HuH-7 (cell line): ENCODE measurements at regions not wholly inside any gene's neighbourhood (a gene's known extent, or its start where the extent isn't known, plus 50 kb on each side); places are given as distances from the start of the nearest gene placed in this dataset.

Experiments
- DNase-seq: peaks from one replicate; pipeline ENCODE4 v3.0.0; 2011; ENCODE audit warnings: low spot score

DNA sequence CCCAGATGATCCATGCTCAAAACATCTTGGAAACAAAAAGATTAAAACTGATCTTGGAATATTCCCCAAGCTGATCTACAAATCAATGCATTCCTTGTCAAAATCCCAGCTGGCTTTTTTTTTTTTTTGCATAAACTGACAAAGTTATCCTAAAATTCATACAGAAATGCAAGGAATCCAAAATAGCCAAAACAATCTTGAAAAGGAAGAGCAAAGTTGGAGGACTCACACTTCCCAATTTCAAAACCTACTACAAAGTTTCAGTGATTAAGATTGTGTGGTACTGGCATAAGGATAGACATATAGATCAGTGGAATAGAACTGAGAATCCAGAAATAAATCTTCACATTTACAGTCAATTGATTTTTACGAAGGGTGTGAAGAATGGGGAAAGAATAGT, 306.8 kb upstream of the MGAT5 start:
- no peak for DNase-seq

DNA sequence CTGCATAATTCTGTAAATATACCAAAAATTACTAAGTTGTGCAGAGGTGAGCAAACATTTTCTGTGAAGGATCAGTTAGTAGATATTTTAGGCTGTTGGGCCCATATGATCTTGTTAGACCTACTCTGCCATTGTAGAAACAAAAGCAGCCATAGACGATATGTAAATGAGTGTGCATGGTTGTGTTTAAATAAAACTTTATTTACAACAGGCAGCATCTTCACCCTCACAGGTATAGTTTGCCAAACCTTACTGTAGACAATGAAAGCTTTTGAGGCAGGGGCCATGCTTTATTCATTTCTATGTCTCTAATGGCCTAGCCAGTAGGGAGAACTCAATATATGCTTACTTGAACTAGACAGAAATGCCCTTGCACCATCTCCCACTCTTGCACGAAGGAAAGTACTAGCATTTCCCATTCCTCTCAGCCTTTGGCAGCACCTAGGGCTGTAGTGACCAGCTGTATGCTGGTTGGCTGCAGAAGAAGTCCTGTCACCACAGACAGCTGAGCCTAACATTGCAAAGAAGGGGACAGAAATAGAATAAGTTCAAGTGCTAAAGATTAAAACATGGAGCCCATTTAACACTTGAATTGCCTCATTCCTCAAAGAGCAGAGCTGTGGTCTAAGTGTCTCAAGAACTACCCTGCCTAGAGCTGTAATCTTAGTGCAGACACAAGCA, 305.1 kb upstream of the MGAT5 start:
- DNase-seq = no peak

DNA sequence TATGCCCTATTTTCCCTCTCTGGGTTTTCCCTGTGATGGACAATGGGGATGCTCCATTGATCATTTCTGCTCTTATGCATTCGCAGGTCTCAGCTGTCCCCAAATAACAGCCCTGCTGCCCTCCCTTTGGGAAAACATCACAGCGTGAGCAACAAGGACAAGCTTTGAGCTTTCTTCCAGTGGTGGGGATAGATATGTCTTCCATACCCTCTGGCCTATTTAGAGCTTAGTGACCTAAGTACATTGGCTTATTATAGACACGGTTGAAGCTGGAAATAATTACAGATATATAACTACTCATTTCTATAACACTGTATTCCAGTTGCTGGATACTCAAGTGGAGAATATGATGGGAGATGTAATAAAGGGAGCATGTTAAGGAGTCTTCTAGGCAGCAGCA, 304.3 kb upstream of the MGAT5 start:
- no peak for DNase-seq

DNA sequence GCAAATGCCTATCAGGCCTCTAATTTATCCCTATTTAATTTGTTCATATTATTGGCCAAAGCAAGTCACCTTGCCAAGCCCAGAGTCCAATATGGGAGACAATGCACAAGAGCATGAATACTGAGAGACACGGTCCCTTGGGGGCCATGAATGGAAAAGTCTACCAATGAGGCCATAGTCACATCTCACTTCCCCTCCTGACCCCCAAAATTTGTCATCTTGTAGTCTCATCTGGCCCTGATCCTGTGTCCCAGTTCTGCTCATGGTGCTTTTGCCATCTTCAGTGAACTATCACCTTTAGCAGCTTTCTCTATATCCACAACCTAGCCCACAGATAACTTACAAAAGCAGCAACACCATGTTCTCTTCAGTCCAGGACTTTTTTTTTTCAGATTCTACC, 302.7 kb upstream of the MGAT5 start:
- DNase-seq = no peak

DNA sequence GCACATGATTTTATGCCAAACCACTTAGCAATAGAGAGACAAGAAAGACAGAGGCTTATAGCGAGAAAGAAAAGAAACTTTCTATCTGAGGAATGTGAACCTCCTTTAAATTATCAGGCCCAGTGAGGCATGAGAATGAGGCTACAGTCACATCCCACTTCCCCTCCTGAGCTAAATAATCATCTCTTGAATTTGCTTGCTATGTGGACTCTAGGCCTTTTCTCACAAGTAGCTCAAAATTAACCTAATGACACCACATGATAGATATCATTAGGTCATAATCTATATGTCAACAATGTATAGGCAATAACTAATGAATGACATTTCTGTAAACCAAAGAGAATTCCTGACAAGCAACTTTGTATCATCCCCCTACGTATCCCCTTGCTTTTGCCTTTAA, 301.5 kb upstream of the MGAT5 start:
- DNase-seq = no peak

DNA sequence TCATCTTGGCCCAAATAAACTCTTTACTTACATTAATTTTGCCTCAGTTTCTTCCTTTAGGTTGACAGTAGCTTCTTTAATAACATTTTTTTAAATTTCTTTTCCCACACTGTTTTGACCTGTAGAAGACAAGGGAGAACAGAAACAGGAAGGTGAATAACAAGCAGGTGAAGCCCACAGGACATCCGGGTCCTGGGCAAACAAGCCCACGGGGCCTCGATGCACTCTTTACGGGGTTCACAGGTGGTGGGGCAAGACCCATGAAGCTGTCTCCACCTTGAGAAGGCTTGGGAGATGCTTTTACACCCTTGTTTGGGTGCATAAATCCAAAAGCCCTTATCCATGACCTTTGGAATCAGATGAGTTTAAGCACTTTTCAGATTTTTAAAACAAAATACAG, 301.0 kb upstream of the MGAT5 start:
- DNase-seq = no peak

DNA sequence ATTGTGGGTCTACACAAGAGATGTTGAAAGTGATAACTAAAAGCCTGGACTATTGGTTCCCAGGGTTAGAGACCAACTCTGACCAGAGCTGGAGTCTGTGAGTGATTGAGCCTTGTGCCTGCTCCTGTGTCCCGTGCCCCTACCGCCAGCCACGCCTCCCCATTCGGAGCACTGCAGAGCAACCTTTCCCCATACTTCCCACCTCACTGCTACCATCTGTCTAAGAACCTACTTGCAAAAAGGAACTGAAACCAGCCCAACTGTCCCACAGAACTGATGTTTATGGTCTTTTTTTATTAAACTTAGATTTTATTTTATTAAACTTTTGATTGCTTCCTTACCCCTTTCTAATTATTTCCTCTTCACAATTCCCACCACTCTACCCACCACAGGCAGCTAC, 300.3 kb upstream of the MGAT5 start:
- DNase-seq = no peak

DNA sequence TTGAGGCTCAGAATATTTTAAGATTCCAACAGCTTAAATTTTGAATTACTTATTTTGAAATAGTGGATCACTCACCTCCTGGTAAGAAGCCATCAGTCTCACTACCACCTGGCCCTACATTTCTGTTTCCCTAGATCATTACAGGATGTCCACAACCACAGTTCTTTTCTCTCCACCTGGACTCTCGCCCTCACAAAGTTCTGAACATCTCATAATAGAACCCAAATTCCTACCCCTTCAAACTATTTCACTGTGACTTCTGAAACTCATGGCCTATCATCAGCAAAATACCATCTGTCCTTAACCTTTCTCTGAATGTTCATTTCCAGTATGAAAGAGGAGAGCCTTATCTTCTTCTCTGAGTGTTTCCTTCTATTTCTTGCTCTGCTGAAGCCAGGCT, 299.2 kb upstream of the MGAT5 start:
- no peak for DNase-seq

DNA sequence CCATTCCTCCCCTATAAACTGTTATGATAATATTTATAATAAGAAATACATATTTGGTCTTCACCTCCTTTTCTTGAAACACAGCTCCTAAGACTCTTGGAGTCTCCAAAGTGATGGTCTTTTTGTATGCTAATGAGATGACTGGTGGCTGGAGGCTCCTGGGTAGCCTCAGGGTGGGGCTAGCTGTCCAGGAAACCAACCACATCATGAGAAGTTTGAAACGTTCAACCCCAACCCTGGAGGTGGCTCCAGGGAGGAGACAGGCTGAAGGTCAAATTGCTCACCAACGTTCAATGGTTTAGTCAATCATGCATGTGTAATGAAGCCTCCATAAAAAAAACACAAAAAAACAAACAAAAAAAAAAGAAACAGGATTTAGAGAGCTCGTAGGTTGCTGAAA, 298.7 kb upstream of the MGAT5 start:
- no peak for DNase-seq

DNA sequence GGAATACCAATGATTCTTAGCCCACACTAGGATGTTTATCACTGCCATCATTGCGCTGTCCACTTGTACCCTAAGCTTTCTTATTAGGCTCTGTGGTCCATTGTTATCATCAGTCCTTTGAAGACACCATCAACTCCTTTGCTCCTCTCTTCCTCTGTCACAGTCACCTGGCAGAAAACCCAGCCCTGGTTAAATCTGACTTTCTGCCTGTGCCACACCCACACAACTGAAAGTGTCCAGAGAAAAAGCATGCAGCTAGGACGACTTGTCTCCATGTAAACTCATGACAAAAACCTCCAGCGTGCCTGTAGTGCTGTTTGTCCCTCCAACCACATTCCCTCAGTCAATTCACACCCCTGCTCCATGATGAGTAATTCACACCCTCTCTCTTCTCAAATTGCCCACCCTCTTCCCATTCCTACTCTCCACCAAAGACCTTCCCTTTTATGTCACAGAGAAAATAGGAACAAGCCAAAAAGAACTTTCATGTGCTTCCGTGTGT, 297.4 kb upstream of the MGAT5 start:
- DNase-seq = no peak

DNA sequence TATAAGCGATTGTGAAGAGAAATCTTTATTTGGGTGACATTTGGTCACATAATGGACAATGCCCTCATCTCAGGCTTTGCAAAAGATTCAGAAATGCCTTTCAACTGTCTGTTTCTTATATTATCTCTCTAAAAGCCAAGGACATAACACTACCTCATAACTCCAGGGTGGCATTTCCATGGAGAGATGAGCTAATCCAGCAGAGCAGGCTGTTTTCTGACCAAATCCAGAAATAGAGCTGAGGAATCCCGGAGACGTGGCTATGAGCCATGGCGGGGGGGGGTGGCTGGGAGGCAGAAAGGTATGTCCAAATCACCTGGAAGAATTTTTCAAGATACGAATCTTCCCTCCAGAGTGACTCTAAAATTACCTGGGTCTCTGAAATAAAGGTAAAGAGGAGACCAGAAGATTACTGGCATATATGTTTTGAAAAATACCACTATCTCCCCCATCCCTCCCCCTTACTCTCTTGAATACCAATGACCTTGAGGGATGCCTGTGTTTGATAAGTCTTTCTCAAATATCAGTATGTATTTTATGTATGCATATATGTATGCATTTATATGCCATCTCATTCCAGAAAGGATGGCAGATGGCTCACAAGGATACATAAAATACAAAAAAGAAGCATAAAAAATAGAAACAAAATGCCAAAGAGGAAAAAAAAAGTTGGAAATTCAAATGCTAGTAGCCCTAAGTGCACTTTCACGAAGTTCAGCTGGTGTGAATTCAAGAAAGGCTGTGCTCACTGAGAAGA, 296.0 kb upstream of the MGAT5 start:
- no peak for DNase-seq

DNA sequence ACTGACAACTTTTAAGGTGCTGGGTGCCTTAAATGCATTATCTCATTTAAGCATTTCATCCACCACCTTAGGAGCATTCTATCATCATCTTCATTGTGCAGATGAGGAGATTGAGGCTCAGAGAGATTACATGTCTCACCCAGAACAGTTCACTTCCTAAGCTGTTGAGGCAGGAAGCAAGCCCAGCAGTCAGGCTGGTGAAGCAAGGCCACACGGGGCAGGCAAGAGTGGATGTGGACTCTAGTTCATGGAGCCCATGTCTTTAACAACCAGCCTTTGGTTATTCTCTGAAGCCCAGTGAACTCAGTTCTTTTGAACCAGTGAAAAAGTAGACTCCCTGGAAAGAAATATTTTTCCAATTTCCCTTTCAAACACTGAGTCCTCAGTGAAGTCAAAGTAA, 294.8 kb upstream of the MGAT5 start:
- no peak for DNase-seq

DNA sequence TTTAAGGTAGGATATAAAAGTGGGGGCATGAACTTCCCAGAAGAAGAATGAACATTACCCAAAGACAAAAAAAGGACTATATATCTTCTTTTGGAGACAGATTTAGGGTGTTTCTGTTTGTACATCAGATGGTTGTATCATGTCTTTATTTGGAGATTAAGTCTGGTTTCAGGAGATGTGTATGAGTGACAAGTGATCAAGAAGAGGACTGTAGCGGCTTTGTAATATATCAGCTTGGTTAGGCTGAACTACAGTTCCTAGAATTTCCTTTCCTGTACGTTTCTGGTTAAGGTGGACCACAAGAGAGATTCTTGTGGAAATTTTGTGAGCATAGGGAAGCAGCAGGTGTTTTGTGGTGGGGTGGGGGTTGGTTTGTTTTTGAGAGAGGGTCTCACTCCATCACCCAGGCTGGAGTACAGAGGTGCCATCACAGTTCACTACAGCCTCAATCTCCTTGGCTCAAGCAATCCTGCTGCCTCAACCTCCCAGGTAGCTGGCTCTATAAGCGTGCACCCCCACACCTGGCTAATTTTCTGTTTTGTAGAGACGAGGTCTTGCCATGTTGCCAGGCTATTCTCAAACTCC, 287.1 kb upstream of the MGAT5 start:
- no peak for DNase-seq

DNA sequence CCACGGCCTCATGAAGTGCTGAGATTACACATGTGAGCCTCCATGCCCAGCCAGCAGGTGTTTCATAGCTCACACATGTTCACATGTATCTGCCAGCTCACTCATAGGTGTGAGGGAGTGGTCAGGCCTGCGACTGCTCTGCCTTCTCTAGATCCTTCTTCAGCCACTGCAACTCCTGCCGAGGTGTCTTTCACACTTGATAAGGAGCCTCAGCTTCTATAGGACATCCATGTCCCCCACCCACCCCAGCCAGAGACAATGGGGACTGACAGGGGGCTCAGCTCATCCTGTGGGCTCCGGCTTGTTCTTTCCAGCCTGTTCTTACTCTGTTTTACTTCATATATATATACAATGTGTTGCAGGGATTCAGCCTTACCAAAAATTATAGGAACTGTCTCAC, 286.5 kb upstream of the MGAT5 start:
- DNase-seq = no peak

DNA sequence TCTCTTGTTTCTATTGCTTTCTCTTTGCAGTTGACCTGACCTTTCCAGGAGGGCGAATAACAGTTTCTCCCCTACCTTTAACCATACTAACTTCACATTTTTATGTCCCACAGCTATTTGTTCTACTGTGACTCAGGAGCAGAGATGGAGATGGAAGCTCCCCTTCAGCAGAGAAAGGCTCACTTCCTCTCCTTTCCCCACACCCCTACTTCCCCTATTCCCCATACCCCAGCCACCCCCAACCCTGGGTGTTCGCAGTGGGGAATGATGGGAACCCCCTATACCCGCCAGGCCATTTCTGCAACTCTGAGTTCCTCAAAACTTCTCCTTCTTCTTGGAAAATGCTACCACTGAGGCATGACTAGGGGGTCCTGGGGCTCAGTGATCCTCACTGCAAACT, 285.4 kb upstream of the MGAT5 start:
- no peak for DNase-seq

DNA sequence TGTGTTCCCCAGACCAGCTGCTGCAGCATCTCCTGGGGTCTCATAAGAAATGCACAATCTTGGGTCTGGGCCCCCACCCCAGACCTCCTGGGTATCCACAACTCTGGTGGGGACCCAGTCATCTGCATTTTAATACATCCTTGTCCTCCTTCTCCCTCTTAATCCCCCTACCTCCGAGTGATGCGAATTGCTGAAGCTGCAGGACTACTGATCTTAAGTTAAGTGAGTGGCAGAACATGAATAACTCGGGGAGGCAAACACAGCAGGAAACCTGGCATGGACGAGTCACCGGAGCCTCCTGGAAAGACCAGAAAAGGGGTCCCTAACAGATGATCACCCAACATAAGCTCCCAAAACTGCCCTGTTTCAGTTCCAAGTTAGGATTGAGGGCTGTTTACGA, 283.2 kb upstream of the MGAT5 start:
- DNase-seq = no peak

DNA sequence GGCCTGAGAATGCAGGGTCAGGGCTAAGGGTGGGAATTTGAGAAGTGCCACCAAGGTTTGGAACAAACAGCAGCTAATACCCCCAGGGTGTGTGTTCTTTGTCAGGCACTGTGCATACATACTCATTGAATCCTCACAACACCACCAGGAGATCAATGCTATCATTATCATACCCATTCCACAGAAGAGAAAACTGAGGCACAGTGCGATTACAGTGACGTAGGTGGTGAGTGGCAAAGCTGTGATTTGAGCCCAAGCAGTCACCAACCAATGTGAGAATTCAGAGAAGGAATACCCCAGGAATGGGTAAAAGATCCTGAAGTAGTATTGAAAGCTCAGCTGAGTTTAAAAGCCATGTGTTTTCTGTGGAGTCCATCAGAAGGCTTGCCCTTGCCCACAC, 281.6 kb upstream of the MGAT5 start:
- DNase-seq = no peak

DNA sequence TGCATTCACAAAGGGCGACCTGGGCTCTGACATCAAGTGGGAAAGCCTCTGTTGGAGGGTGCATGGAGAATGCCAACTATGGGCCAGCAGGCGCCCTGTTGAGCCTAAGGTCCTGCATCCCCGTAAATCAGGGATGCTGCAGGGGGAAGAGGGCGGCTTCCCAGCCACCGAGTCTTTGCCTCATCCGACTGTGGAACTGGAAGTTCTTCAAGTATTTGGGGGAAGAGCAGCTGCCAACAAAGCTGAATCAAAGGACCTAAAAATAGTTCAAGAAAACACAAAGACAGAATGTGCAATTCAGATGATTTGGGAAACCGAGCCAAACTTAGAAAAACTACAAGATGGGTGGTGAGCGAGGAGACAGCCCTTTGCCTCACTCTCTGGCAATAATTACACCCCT, 281.1 kb upstream of the MGAT5 start:
- no peak for DNase-seq

DNA sequence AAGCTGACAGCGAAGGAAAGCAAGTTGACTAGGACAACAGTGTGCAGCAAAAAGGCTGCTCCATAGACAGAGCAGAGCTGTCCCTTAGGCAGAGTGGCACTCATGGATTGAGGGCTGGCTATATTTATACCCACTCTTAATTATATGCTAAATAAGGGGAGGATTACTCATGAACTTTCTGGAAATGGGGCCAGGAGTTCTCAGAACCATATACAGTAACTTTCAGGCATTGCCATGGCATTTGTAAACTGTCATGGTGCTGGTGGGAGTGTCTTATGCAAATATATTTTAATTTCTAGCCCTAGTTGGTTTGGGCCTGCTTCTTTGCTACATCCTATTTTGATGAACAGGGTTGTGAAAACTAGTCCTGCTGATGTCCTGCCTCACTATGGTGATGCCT, 279.5 kb upstream of the MGAT5 start:
- DNase-seq = no peak

DNA sequence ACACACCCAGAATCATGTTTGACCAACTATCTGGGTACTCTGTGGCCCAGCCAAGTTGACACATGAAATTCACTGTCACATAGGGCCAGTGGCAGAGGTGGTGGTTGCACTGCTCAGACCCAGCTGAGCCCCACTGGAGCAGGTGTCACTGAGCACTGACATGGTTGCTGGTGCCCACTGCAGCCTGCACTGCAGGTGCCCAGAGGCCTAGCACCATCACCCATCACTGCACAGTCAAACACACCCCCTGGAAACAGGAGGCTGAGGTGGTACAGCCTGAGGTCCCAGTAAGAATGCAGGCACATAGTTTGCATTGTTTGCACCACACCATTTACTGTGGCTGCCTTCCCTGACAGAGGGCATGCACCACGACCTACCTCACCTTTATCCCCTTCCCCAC, 278.7 kb upstream of the MGAT5 start:
- DNase-seq = no peak

DNA sequence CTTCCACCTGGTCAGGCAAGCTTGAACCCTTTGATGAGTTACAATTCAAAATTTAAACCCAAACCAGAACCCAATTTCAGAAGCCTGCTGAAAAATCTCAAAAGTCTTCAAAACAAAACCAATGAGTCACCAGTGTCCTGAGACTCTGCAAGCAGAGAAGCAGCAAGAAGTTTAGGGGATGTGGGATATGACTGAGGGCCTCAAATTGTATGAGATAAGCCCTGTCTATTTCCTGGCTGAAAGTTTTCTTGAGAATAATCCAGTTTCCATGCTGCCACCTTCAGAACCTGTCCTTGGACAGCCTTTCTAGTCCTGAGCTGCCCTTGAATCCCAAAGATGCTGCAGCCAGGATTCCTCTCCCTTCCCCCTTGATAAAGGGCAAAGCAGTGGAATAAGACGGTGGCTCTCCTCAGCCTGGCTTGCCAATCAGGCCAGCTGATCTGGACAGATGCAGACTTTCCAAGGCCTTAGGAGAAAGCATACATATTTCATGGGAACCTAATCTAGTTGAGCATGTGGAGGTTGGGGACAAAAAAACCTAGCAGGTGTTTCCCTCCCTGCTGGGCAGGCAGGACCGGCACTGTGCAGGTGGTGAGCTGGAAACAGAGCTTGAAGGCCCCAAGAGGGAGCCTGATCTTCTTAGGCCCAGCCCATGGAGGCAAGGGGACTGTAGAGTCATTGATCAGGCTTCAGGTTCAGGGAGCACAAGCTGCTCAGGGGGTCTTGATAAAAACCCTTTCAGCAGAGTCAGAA, 278.0 kb upstream of the MGAT5 start:
- no peak for DNase-seq

DNA sequence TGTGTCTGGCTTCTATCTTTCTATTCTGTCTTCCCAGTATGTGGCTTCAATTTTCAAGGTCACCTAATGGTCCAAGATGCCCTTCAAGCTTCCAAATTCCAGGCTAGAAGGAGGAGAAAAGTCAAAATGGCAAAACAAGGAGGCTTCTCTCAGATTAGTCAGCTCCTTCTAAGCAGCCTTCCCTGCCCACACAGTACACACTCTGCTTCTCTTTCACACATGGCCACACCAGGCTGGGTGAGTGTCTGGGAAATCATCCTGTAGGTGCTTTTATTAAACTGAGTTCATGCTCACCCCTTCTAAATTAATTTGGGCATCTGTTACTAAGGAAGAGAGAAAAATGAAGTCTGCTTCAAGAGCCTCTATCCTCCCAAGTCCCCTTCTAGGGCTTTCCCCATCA, 277.2 kb upstream of the MGAT5 start:
- no peak for DNase-seq

DNA sequence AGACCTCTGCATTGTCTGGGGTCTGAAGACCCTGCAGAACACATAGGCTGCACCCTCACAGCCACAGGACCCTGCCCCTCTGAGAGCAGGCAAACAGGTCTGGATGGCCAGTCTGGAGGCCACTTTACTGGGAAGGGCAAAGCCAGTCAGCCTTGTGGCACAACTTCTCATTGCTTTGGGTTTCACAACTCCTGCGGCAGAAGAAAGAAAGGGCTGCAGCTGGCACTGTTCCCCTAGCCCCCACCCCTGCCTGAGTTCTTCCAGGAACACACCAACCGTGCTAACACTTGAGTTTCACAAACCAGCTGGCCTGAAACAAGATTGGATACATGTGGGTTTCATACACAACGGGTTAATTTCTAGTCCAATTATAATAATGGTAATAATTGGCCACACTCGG, 276.5 kb upstream of the MGAT5 start:
- DNase-seq = no peak
